ENCODE measurements at regions not wholly inside any gene's neighbourhood (a gene's known extent, or its start where the extent isn't known, plus 50 kb on each side); places are given as distances from the start of the nearest gene placed in this dataset.

DNA sequence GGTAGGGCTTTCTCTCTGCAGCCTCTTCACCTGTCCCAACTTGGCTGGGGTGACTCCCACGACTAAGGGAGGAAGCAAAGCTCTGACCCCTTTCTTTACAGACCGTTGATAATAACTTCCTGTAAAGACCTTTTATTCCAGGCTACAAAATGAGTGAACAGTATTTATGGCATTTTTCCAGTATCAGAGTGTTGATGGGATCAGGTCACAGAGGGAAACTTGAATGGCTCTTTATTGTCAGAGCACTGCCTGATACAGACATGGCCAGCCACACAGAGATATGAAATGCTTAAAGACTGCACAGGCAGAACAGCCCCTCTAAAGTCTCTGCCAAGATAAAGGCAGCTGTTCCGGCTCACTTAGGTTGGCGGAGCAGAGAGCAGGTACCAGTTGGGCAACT lies 1033.9 kb upstream of the NR2F2 start:
- TF ChIP-seq, protein P1, sequence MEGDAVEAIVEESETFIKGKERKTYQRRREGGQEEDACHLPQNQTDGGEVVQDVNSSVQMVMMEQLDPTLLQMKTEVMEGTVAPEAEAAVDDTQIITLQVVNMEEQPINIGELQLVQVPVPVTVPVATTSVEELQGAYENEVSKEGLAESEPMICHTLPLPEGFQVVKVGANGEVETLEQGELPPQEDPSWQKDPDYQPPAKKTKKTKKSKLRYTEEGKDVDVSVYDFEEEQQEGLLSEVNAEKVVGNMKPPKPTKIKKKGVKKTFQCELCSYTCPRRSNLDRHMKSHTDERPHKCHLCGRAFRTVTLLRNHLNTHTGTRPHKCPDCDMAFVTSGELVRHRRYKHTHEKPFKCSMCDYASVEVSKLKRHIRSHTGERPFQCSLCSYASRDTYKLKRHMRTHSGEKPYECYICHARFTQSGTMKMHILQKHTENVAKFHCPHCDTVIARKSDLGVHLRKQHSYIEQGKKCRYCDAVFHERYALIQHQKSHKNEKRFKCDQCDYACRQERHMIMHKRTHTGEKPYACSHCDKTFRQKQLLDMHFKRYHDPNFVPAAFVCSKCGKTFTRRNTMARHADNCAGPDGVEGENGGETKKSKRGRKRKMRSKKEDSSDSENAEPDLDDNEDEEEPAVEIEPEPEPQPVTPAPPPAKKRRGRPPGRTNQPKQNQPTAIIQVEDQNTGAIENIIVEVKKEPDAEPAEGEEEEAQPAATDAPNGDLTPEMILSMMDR (IDR thresholded peaks at IDR 0.05), result no peak

DNA sequence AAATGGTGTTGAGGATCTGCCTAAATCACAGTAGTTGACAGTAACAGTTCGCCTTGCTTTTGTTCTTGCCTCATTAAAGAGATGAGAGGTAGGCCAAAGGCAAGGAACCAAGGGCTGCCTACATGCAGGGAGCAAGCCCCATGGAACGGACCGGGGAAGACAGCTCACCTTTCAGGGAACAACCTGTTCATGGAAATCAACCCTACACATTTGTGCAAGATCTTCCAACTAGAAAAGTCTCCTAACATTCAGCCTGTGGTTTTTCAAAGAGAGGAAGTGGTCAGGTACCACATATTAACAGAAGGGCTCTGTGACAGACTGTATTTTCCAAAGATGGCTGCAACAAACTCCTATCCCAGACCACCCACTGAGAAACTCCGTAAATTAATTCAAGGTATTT lies 1031.8 kb upstream of the NR2F2 start:
- TF ChIP-seq, protein P1 (IDR thresholded peaks at IDR 0.05), result no peak

DNA sequence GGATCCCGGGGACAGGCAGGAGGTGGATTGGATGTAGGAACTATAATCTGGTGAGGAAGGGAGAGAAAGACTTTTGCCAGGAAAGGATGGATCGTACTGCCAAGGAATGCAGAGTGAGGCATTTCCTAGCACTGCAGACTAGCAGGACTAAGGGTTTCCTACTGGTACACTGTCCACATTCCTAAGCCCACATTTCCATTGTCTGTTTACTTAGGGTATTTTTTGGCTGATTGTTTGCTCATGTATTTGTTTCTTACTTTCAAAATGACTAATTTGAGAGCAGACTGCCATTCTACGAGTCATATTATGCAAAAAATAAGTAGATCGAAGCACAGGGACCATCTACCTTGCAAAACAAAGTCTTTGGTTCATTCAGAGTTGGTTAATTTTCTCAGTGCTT lies 1029.5 kb upstream of the NR2F2 start:
- TF ChIP-seq, protein P1 (IDR thresholded peaks at IDR 0.05), result no peak

DNA sequence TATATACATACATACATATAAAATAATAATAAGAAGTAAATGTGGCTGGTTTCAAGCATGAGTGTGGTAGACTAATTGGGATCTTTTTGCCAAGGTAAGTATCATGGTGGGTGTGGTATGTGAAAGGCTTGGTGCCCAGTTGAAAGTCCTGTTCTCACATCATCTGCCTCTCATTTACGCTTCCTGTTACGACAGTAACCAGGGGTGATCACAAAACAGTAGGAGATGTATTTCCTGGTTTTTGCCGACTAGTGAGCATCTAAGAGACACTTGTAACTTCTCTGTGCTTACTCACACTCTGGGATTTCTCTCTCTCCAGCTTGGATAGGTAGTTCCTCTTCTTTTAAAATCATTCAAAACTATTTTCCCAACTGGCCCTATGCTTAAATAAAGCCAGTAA lies 1028.3 kb upstream of the NR2F2 start:
- TF ChIP-seq, protein P1 (IDR thresholded peaks at IDR 0.05), result no peak

DNA sequence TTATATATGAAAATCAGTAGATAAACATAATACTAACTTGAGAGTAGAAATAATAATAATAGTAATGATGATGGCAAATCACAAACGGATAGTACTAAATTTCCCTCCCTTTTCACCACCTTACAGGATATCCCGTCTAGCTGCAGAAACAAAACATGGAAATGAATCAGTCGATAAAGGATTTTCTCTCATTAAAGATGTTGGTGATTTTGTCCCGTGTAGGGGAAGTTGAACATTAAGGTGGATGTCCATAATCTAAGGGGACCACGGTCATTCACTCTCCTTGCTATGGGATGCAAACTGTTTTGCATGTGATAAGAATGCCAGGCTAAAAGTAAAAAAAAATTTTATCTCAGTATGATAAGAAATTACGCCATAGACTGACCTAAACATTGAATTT lies 1027.7 kb upstream of the NR2F2 start:
- TF ChIP-seq, protein P1 (IDR thresholded peaks at IDR 0.05), result no peak

DNA sequence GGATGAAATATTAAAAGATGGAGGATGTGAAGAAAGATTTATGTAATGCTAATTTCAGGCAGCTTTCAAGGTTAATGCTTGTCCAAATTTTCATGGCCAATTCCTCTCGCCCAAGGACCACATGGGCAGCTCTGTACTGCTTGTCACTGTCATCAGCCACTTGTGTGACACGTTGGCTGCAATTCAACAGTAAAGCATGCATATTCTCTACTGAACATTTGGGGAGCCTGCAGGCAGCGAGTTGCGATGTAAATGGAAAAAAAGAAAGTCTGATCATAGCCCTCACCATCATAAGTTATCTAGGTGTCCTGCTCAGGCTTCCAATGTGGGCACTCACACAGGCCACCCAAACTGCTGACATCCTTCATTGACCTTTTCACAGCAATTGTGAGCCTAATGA lies 1026.8 kb upstream of the NR2F2 start:
- TF ChIP-seq, protein P1 (IDR thresholded peaks at IDR 0.05), result no peak

DNA sequence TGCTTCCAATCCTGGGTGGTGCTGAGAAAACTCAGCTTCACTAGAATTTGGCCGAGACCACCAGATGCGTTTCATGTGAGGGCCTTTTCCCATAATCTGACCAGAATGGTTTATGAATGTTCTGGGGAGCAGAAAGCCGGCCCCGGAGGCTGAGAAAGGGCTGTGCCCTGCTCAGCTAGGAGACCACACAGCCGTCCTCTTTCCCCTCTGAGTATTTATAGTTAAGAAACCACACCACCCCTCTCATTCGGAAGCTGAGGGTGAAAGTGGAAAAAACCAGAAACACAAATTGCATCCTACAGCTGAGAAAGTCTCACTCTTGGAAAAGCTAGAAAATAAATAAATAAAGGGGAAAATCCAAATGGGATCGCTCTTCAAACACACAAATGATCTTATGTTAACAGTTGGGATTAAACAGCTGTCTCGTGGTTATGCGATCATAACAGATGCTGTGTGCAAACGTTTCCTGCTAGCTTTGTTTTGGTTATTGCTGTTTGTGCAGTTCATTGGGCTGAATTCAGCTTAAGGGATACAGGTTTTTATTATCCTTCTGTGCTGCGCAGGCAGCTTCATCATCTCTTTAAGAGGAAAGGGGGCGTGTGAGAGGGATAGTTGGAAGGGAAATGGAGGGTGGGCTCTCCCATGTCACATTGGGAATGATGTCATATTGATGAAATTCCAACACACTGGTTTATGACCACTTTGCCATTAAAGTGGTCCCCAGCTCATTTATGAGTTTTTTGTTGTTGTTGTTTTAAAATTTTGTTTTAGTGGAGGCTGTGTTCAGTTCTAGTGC lies 1026.2 kb upstream of the NR2F2 start:
- TF ChIP-seq, protein P1 (IDR thresholded peaks at IDR 0.05), result no peak
